ENCODE measurements at regions not wholly inside any gene's neighbourhood (a gene's known extent, or its start where the extent isn't known, plus 50 kb on each side); places are given as distances from the start of the nearest gene placed in this dataset.
"Not testable (repeated sequence)": the region's sequence is repeated elsewhere in the genome, so short reads cannot be mapped to it uniquely, and the experiment has no call there.

- no peak overlapping the region for H3K4me3 Mint-ChIP-seq
- no peak for ATAC-seq (replicated peaks in 1 of 4)
- POLR2A ChIA-PET = no interaction called here
- no peaks in the 10 kb centered on the region for H3K4me1 ChIP-seq (ENCODE audit: control insufficient read depth in 1 of 2, extremely low read depth in 1 of 2, insufficient read depth in 2 of 2, low read length in 2 of 2)
- H3K27ac Mint-ChIP-seq = no peak overlapping the region
- CTCF ChIA-PET = no interaction called here
- H3K27ac ChIP-seq (ENCODE audit: low read length) = no peak overlapping the region
- no peak overlapping the region for H3K4me3 ChIP-seq (ENCODE audit: control insufficient read depth in 1 of 2, extremely low read depth in 1 of 2, low read length in 1 of 2)
- H3K36me3 ChIP-seq (ENCODE audit: control insufficient read depth in 2 of 2, extremely low read depth in 1 of 2, insufficient read depth in 1 of 2, low read length in 1 of 2) = no peaks in the 10 kb centered on the region
- no peaks in the 10 kb centered on the region for H3K4me1 Mint-ChIP-seq
- peaks cover 0 to 12% of the 10 kb centered on the region in 2 donors for H3K27me3 Mint-ChIP-seq
- no peak for DNase-seq
- peaks cover 0 to under 1% (median 0%) of the 10 kb centered on the region in 3 donors for H3K9me3 Mint-ChIP-seq
- H3K27me3 ChIP-seq (replicated peaks in 1 of 2; ENCODE audit: control insufficient read depth in 2 of 2, extremely low read depth in 1 of 2, insufficient read depth in 2 of 2, low read length in 1 of 2) = no peaks in the 10 kb centered on the region
- H3K36me3 Mint-ChIP-seq = no peaks in the 10 kb centered on the region
- no peaks in the 10 kb centered on the region for H3K9me3 ChIP-seq
Measured at GRCh38 chrX:152079768-152080167, 58.6 kb downstream of the MAGEA10 start.

- no peaks in the 10 kb centered on the region for H3K27me3 ChIP-seq (replicated peaks in 1 of 2; ENCODE audit: control insufficient read depth in 2 of 2, extremely low read depth in 1 of 2, insufficient read depth in 2 of 2, low read length in 1 of 2)
- no peak for DNase-seq
- H3K4me1 ChIP-seq (ENCODE audit: control insufficient read depth in 1 of 2, extremely low read depth in 1 of 2, insufficient read depth in 2 of 2, low read length in 2 of 2) = no peaks in the 10 kb centered on the region
- H3K4me3 ChIP-seq (ENCODE audit: control insufficient read depth in 1 of 2, extremely low read depth in 1 of 2, low read length in 1 of 2) = no peak overlapping the region
- POLR2A ChIA-PET = interaction anchor here in 1 of 2 donors (0.6 kb wide), 1 partner anchor 1320 kb away, joined by 8 read pairs; no protein-coding TSS in a partner anchor
- H3K9me3 Mint-ChIP-seq = peaks cover 0 to 4% (median 0%) of the 10 kb centered on the region in 3 donors
- CTCF ChIA-PET = no interaction called here
- no CpG with 5 or more reads among the region's 1 CpG for WGBS (ENCODE audit: insufficient coverage)
- no peak overlapping the region for H3K27ac Mint-ChIP-seq
- no peaks in the 10 kb centered on the region for H3K9me3 ChIP-seq
- no peak for ATAC-seq (replicated peaks in 1 of 4)
- no peak overlapping the region for H3K4me3 Mint-ChIP-seq
- no peak overlapping the region for H3K27ac ChIP-seq (ENCODE audit: low read length)
- H3K4me1 Mint-ChIP-seq = no peaks in the 10 kb centered on the region
- peaks cover 0 to 21% of the 10 kb centered on the region in 2 donors for H3K27me3 Mint-ChIP-seq
- H3K36me3 Mint-ChIP-seq = no peaks in the 10 kb centered on the region
- H3K36me3 ChIP-seq (ENCODE audit: control insufficient read depth in 2 of 2, extremely low read depth in 1 of 2, insufficient read depth in 1 of 2, low read length in 1 of 2) = no peaks in the 10 kb centered on the region
Measured at GRCh38 chrX:152074163-152074562, 64.2 kb downstream of the MAGEA10 start.

GRCh38 chrX:152072236-152072635 is 66.1 kb downstream of the MAGEA10 start:
- ATAC-seq (replicated peaks in 1 of 4) = no peak
- DNase-seq = no peak
- no CpG with 5 or more reads among the region's 4 CpGs for WGBS (ENCODE audit: insufficient coverage)
- H3K9me3 Mint-ChIP-seq = peaks cover 0 to 4% (median 0%) of the 10 kb centered on the region in 3 donors
- no peaks in the 10 kb centered on the region for H3K4me1 Mint-ChIP-seq
- H3K27ac Mint-ChIP-seq = no peak overlapping the region
- Histone ChIP-seq H3K4me1 (ENCODE audit: control insufficient read depth in 1 of 2, extremely low read depth in 1 of 2, insufficient read depth in 2 of 2, low read length in 2 of 2) (no peaks in the 10 kb centered on the region), H3K4me3 (ENCODE audit: control insufficient read depth in 1 of 2, extremely low read depth in 1 of 2, low read length in 1 of 2) (no peak overlapping the region), H3K9me3 (no peaks in the 10 kb centered on the region), H3K27ac (ENCODE audit: low read length) (no peak overlapping the region), H3K36me3 (ENCODE audit: control insufficient read depth in 2 of 2, extremely low read depth in 1 of 2, insufficient read depth in 1 of 2, low read length in 1 of 2) (no peaks in the 10 kb centered on the region), H3K27me3 (replicated peaks in 1 of 2; ENCODE audit: control insufficient read depth in 2 of 2, extremely low read depth in 1 of 2, insufficient read depth in 2 of 2, low read length in 1 of 2) (no peaks in the 10 kb centered on the region)
- H3K4me3 Mint-ChIP-seq = no peak overlapping the region
- no peaks in the 10 kb centered on the region for H3K36me3 Mint-ChIP-seq
- ChIA-PET CTCF (no interaction called here), POLR2A (no interaction called here)
- H3K27me3 Mint-ChIP-seq = peaks cover 0 to 18% of the 10 kb centered on the region in 2 donors

- H3K4me1 Mint-ChIP-seq = no peaks in the 10 kb centered on the region
- CTCF ChIA-PET = no interaction called here
- WGBS (ENCODE audit: insufficient coverage) = no CpG with 5 or more reads among the region's 2 CpGs
- H3K36me3 Mint-ChIP-seq = no peaks in the 10 kb centered on the region
- H3K9me3 Mint-ChIP-seq = peaks cover 0 to 4% (median 0%) of the 10 kb centered on the region in 3 donors
- Histone ChIP-seq H3K36me3 (ENCODE audit: control insufficient read depth in 2 of 2, extremely low read depth in 1 of 2, insufficient read depth in 1 of 2, low read length in 1 of 2) (no peaks in the 10 kb centered on the region), H3K4me3 (ENCODE audit: control insufficient read depth in 1 of 2, extremely low read depth in 1 of 2, low read length in 1 of 2) (no peak overlapping the region), H3K27ac (ENCODE audit: low read length) (no peak overlapping the region), H3K27me3 (replicated peaks in 1 of 2; ENCODE audit: control insufficient read depth in 2 of 2, extremely low read depth in 1 of 2, insufficient read depth in 2 of 2, low read length in 1 of 2) (no peaks in the 10 kb centered on the region), H3K9me3 (no peaks in the 10 kb centered on the region), H3K4me1 (ENCODE audit: control insufficient read depth in 1 of 2, extremely low read depth in 1 of 2, insufficient read depth in 2 of 2, low read length in 2 of 2) (no peaks in the 10 kb centered on the region)
- POLR2A ChIA-PET = interaction anchor here in 1 of 2 donors (0.9 kb wide), 1 partner anchor 8 kb away, joined by 6 read pairs; no protein-coding TSS in a partner anchor
- DNase-seq = no peak
- peaks cover 0 to 18% of the 10 kb centered on the region in 2 donors for H3K27me3 Mint-ChIP-seq
- H3K4me3 Mint-ChIP-seq = no peak overlapping the region
- no peak for ATAC-seq (replicated peaks in 1 of 4)
- no peak overlapping the region for H3K27ac Mint-ChIP-seq
Measured at GRCh38 chrX:152070144-152070543, 68.2 kb downstream of the MAGEA10 start.

- DNase-seq = no peak
- ChIA-PET POLR2A (no interaction called here), CTCF (no interaction called here)
- ATAC-seq (replicated peaks in 1 of 4) = no peak
- H3K27me3 ChIP-seq (replicated peaks in 1 of 2; ENCODE audit: control insufficient read depth in 2 of 2, extremely low read depth in 1 of 2, insufficient read depth in 2 of 2, low read length in 1 of 2) = no peaks in the 10 kb centered on the region
- H3K36me3 ChIP-seq (ENCODE audit: control insufficient read depth in 2 of 2, extremely low read depth in 1 of 2, insufficient read depth in 1 of 2, low read length in 1 of 2) = no peaks in the 10 kb centered on the region
- H3K4me3 Mint-ChIP-seq = no peak overlapping the region
- H3K27ac Mint-ChIP-seq = no peak overlapping the region
- no peak overlapping the region for H3K4me3 ChIP-seq (ENCODE audit: control insufficient read depth in 1 of 2, extremely low read depth in 1 of 2, low read length in 1 of 2)
- H3K4me1 ChIP-seq (ENCODE audit: control insufficient read depth in 1 of 2, extremely low read depth in 1 of 2, insufficient read depth in 2 of 2, low read length in 2 of 2) = no peaks in the 10 kb centered on the region
- peaks cover 0 to 7% (median 0%) of the 10 kb centered on the region in 3 donors for H3K9me3 Mint-ChIP-seq
- H3K9me3 ChIP-seq = no peaks in the 10 kb centered on the region
- H3K27me3 Mint-ChIP-seq = no peaks in the 10 kb centered on the region
- H3K36me3 Mint-ChIP-seq = no peaks in the 10 kb centered on the region
- H3K4me1 Mint-ChIP-seq = no peaks in the 10 kb centered on the region
- H3K27ac ChIP-seq (ENCODE audit: low read length) = no peak overlapping the region
Measured at GRCh38 chrX:152061557-152061956, 76.8 kb downstream of the MAGEA10 start.

GRCh38 chrX:152061083-152061482 is 77.3 kb downstream of the MAGEA10 start:
- WGBS (ENCODE audit: insufficient coverage) = no CpG with 5 or more reads among the region's 8 CpGs
- Histone ChIP-seq H3K36me3 (ENCODE audit: control insufficient read depth in 2 of 2, extremely low read depth in 1 of 2, insufficient read depth in 1 of 2, low read length in 1 of 2) (no peaks in the 10 kb centered on the region), H3K27me3 (replicated peaks in 1 of 2; ENCODE audit: control insufficient read depth in 2 of 2, extremely low read depth in 1 of 2, insufficient read depth in 2 of 2, low read length in 1 of 2) (no peaks in the 10 kb centered on the region), H3K27ac (ENCODE audit: low read length) (no peak overlapping the region), H3K4me1 (ENCODE audit: control insufficient read depth in 1 of 2, extremely low read depth in 1 of 2, insufficient read depth in 2 of 2, low read length in 2 of 2) (no peaks in the 10 kb centered on the region), H3K4me3 (ENCODE audit: control insufficient read depth in 1 of 2, extremely low read depth in 1 of 2, low read length in 1 of 2) (no peak overlapping the region), H3K9me3 (no peaks in the 10 kb centered on the region)
- no peaks in the 10 kb centered on the region for H3K4me1 Mint-ChIP-seq
- ChIA-PET POLR2A (no interaction called here), CTCF (no interaction called here)
- H3K27ac Mint-ChIP-seq = no peak overlapping the region
- no peaks in the 10 kb centered on the region for H3K36me3 Mint-ChIP-seq
- H3K9me3 Mint-ChIP-seq = peaks cover 0 to 7% (median 0%) of the 10 kb centered on the region in 3 donors
- H3K4me3 Mint-ChIP-seq = no peak overlapping the region
- H3K27me3 Mint-ChIP-seq = no peaks in the 10 kb centered on the region
- ATAC-seq (replicated peaks in 1 of 4) (no peak), DNase-seq (no peak)

GRCh38 chrX:152050623-152051022 is 76.1 kb upstream of the GABRE start:
- H3K9me3 ChIP-seq; H3K27me3 Mint-ChIP-seq; H3K4me1 ChIP-seq (ENCODE audit: control insufficient read depth in 1 of 2, extremely low read depth in 1 of 2, insufficient read depth in 2 of 2, low read length in 2 of 2); CTCF ChIA-PET; H3K4me1 Mint-ChIP-seq; H3K36me3 Mint-ChIP-seq; H3K27me3 ChIP-seq (replicated peaks in 1 of 2; ENCODE audit: control insufficient read depth in 2 of 2, extremely low read depth in 1 of 2, insufficient read depth in 2 of 2, low read length in 1 of 2); DNase-seq; ATAC-seq (replicated peaks in 1 of 4); H3K27ac Mint-ChIP-seq; POLR2A ChIA-PET; H3K4me3 ChIP-seq (ENCODE audit: control insufficient read depth in 1 of 2, extremely low read depth in 1 of 2, low read length in 1 of 2); H3K36me3 ChIP-seq (ENCODE audit: control insufficient read depth in 2 of 2, extremely low read depth in 1 of 2, insufficient read depth in 1 of 2, low read length in 1 of 2); H3K9me3 Mint-ChIP-seq; H3K27ac ChIP-seq (ENCODE audit: low read length); H3K4me3 Mint-ChIP-seq: not testable (repeated sequence)
- WGBS (ENCODE audit: insufficient coverage) = no CpG with 5 or more reads among the region's 1 CpG
